ENCODE measurements at regions not wholly inside any gene's neighbourhood (a gene's known extent, or its start where the extent isn't known, plus 50 kb on each side); places are given as distances from the start of the nearest gene placed in this dataset.
"Not testable (repeated sequence)": the region's sequence is repeated elsewhere in the genome, so short reads cannot be mapped to it uniquely, and the experiment has no call there.

GRCh38 chr7:115558161-115558560 lies 472.4 kb downstream of the TFEC start:
- no peak for TF ChIP-seq CTCF (conservative IDR thresholded peaks at IDR 0.05)
- H3K27ac ChIP-seq, result no peak overlapping the region

GRCh38 chr7:115557296-115557695 lies 473.3 kb downstream of the TFEC start:
- not testable (repeated sequence) for H3K27ac ChIP-seq

- H3K27ac ChIP-seq, result no peak overlapping the region
- no peak for TF ChIP-seq CTCF (conservative IDR thresholded peaks at IDR 0.05)
Measured at GRCh38 chr7:115552766-115553165, 477.8 kb downstream of the TFEC start.

- no peak overlapping the region for H3K27ac ChIP-seq
- TF ChIP-seq CTCF (conservative IDR thresholded peaks at IDR 0.05), result no peak
Measured at GRCh38 chr7:115549910-115550309, 480.7 kb downstream of the TFEC start.

- TF ChIP-seq CTCF (conservative IDR thresholded peaks at IDR 0.05), result no peak
- no peak overlapping the region for H3K27ac ChIP-seq
Measured at GRCh38 chr7:115548756-115549155, 481.8 kb downstream of the TFEC start.

- TF ChIP-seq CTCF (conservative IDR thresholded peaks at IDR 0.05), result no peak
- no peak overlapping the region for H3K27ac ChIP-seq
Measured at GRCh38 chr7:115546790-115547189, 483.8 kb downstream of the TFEC start.

GRCh38 chr7:115533785-115534184 lies 496.8 kb downstream of the TFEC start:
- no peak for TF ChIP-seq CTCF (conservative IDR thresholded peaks at IDR 0.05)
- H3K27ac ChIP-seq, result no peak overlapping the region

- no peak for TF ChIP-seq CTCF (conservative IDR thresholded peaks at IDR 0.05)
- no peak overlapping the region for H3K27ac ChIP-seq
Measured at GRCh38 chr7:115526278-115526677, 504.3 kb downstream of the TFEC start.

All from VCaP (cell line).